GM12878 (cell line): ENCODE measurements at regions not wholly inside any gene's neighbourhood (a gene's known extent, or its start where the extent isn't known, plus 50 kb on each side); places are given as distances from the start of the nearest gene placed in this dataset.

ENCODE experiments used
- ATAC-seq: fragments of 200-7000 bp; cut with Tn5 transposase; 3 replicates; pipeline ENCODE4 v1.9.1; 2020; ENCODE audit warnings: mild to moderate bottlenecking, moderate library complexity
- BruUV-seq: library from RNA; stranded (reverse); fragments of 400-500 nt; replicated peaks from 2 replicates; lab custom pipeline; 2021; lab: Mats Ljungman, UMichigan
- CTCF ChIA-PET: fragments of 300-600 bp; sonication (Branson Sonifier 250); formaldehyde crosslinking; extraction: SDS; loops from one replicate; lab custom pipeline; 2021; ENCODE audit warnings: inconsistent platforms; lab: Yijun Ruan, JAX
- POLR2A ChIA-PET: fragments of 350-600 bp; formaldehyde crosslinking; extraction: SDS; loops from one replicate; lab custom pipeline; 2021; ENCODE audit warnings: inconsistent platforms; lab: Charles Lee
- RAD21 ChIA-PET: fragments of 300-600 bp; sonication (Branson Sonifier 250); formaldehyde crosslinking; loops from one replicate; lab custom pipeline; 2023; ENCODE audit warnings: antibody characterized with exemption; ENCODE audit not compliant: unreplicated experiment; lab: Charles Lee
- SMC1A ChIA-PET: fragments of 300-600 bp; sonication (Branson Sonifier 250); formaldehyde crosslinking; loops from one replicate; lab custom pipeline; 2023; ENCODE audit not compliant: unreplicated experiment, uncharacterized antibody; lab: Charles Lee
- DNase-seq: peaks from one replicate; pipeline ENCODE4 v3.0.0-alpha.2; 2011; ENCODE audit warnings: low read depth, low spot score
- FAIRE-seq: peaks from 3 replicates; lab custom pipeline; 2011; peaks lifted over from hg19 to GRCh38; lab: Jason Lieb, UNC
- H2AFZ ChIP-seq: 2 replicates; pipeline ENCODE4 v1.6.0; 2011; ENCODE audit warnings: low read depth, low read length, control low read depth; ENCODE audit not compliant: control insufficient read depth
- H3K27ac ChIP-seq: 2 replicates; pipeline ENCODE4 v1.5.1; 2011; ENCODE audit warnings: control low read depth; ENCODE audit not compliant: control insufficient read depth, insufficient read depth
- H3K27me3 ChIP-seq, 2 experiments: replicated peaks in 1 of 2; 2 replicates each; pipeline versions ENCODE4 v1.6.0 to v1.6.1; 2011; ENCODE audit warnings: low read length in 1 of 2; ENCODE audit not compliant: control insufficient read depth in 2 of 2, insufficient read depth in 2 of 2
- H3K36me3 ChIP-seq, 2 experiments: 2 replicates each; pipeline ENCODE4 v1.5.1; 2011; ENCODE audit warnings: low read length in 1 of 2; ENCODE audit not compliant: control insufficient read depth in 2 of 2, insufficient read depth in 2 of 2
- H3K4me1 ChIP-seq: 2 replicates; pipeline ENCODE4 v1.6.1; 2011; ENCODE audit warnings: mild to moderate bottlenecking, low read length, moderate library complexity, mixed read lengths; ENCODE audit not compliant: control insufficient read depth, insufficient read depth
- H3K4me2 ChIP-seq: 2 replicates; pipeline ENCODE4 v1.6.0; 2011; ENCODE audit warnings: control low read depth; ENCODE audit not compliant: control insufficient read depth, insufficient read depth
- H3K4me3 ChIP-seq: fragments of 200-600 bp; sonication (generic); 2 replicates; pipeline ENCODE4 v1.5.1; 2016
- H3K79me2 ChIP-seq: 2 replicates; pipeline ENCODE4 v1.6.0; 2011; ENCODE audit warnings: low read length; ENCODE audit not compliant: control insufficient read depth, insufficient read depth
- H3K9ac ChIP-seq: 2 replicates; pipeline ENCODE4 v1.8.0; 2011; ENCODE audit warnings: low read length, control low read depth, mixed read lengths; ENCODE audit not compliant: control insufficient read depth, insufficient read depth
- H3K9me3 ChIP-seq: replicated peaks from 3 replicates; pipeline ENCODE4 v1.5.1; 2011; ENCODE audit warnings: mild to moderate bottlenecking, low read length; ENCODE audit not compliant: control insufficient read depth, insufficient read depth
- H4K20me1 ChIP-seq: 2 replicates; pipeline ENCODE4 v1.6.0; 2011; ENCODE audit not compliant: control insufficient read depth, insufficient read depth
- CBX3 ChIP-seq: fragments of 200-600 bp; sonication (generic); IDR thresholded peaks from 2 replicates; pipeline ENCODE4 v1.6.1; 2016; ENCODE audit warnings: low read depth, borderline replicate concordance
- EP300 ChIP-seq, 2 experiments: fragments of 150-350 bp in 1 of 2; IDR thresholded peaks; 2 replicates each; pipeline ENCODE4 v1.6.1; 2011 to 2012; ENCODE audit warnings: low read depth in 2 of 2, low read length in 2 of 2, borderline replicate concordance in 1 of 2, improper control_type of control experiment in 1 of 2, inconsistent platforms in 1 of 2; ENCODE audit not compliant: control insufficient read depth in 1 of 2
- HCFC1 ChIP-seq: fragments of 150-350 bp; IDR thresholded peaks from 2 replicates; pipeline ENCODE4 v1.6.1; 2014; ENCODE audit warnings: low read length
- MYB ChIP-seq: fragments of 150-350 bp; IDR thresholded peaks from 2 replicates; pipeline ENCODE4 v1.6.1; 2014; ENCODE audit warnings: mild to moderate bottlenecking, low read depth, low read length, borderline replicate concordance
- NBN ChIP-seq: fragments of 450-650 bp; IDR thresholded peaks from 2 replicates; pipeline ENCODE4 v1.6.1; 2016
- RB1 ChIP-seq: fragments of 450-650 bp; formaldehyde crosslinking; IDR thresholded peaks from 2 replicates; pipeline ENCODE4 v1.6.1; 2017; ENCODE audit warnings: mild to moderate bottlenecking, borderline replicate concordance
- SIN3A ChIP-seq: IDR thresholded peaks from 2 replicates; pipeline ENCODE4 v1.6.1; 2012; ENCODE audit warnings: low read depth, low read length, improper control_type of control experiment
- SREBF2 ChIP-seq: IDR thresholded peaks from 2 replicates; pipeline ENCODE4 v1.6.1; 2012; ENCODE audit warnings: mild to moderate bottlenecking, low read length
- ZNF384 ChIP-seq: IDR thresholded peaks from 2 replicates; pipeline ENCODE4 v1.6.1; 2012; ENCODE audit warnings: low read depth, mild to moderate bottlenecking, low read length, improper control_type of control experiment, borderline replicate concordance
- ZZZ3 ChIP-seq: IDR thresholded peaks from 2 replicates; pipeline ENCODE4 v1.6.1; 2011; ENCODE audit warnings: low read depth; ENCODE audit not compliant: control insufficient read depth, insufficient read length
- WGBS: methylation state at CpG from one replicate; pipeline ENCODE4 v1.1.6; 2016; ENCODE audit warnings: low lambda C conversion rate; ENCODE audit not compliant: insufficient replicate concordance, insufficient coverage; ENCODE audit errors: missing lambda C conversion rate; 5-methylcytosine and 5-hydroxymethylcytosine counted together
- in situ Hi-C: fragments of 300-500 bp; cut with MboI; formaldehyde crosslinking; loops from 9 replicates; pipeline ENCODE4 v1.14.3; 2018; ENCODE audit warnings: mixed read lengths
- intact Hi-C: fragments of 100-400 bp; cut with micrococcal nuclease; formaldehyde crosslinking; loops from one replicate; pipeline ENCODE4 v1.14.2; 2022; ENCODE audit not compliant: unreplicated experiment
- TF ChIP-seq, protein P1 (sequence below): fragments of 450-650 bp; IDR thresholded peaks from 2 replicates; pipeline ENCODE4 v1.6.1; 2017; ENCODE audit warnings: borderline replicate concordance
- TF ChIP-seq, protein P2 (sequence below): fragments of 450-650 bp; conservative IDR thresholded peaks from 2 replicates; pipeline ENCODE4 v1.6.1; 2017; ENCODE audit warnings: mild to moderate bottlenecking, moderate library complexity

DNA sequence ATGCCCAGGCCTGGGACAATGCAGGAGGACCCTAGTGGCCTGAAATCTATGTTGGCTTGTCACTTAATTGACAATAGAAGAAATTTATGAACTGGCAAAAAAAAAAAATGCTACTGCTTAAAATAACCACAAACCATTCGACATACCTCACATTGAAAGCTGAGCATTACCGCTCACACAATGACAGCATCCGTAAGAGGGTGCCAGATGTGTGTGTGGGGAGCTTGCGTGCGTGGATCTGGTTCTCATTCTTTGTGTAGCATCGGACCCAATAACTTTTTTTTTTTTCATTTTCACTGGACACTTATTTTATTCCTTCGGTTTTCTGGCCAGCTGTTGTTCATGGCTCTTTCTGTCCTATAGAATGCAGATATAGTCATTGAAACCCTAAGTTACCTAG lies 216.7 kb downstream of the VRK1 start:
- POLR2A ChIA-PET, result no interaction called here
- DNase-seq (no peak), FAIRE-seq (no peak), ATAC-seq (no peak)
- no peaks in the 10 kb centered on the region for H4K20me1 ChIP-seq
- in situ Hi-C loops, result no loop called here
- H3K9me3 ChIP-seq, result no peaks in the 10 kb centered on the region; the same call in 2 of the 3 replicates
- intact Hi-C loops, result no loop called here
- no peaks in the 10 kb centered on the region for H3K27me3 ChIP-seq
- BruUV-seq, result no TSS peak
- CTCF ChIA-PET, result no interaction called here
- no peak overlapping the region for H2AFZ ChIP-seq
- 62% methylated on average over 7 of the region's 7 CpGs for WGBS
- TF ChIP-seq NBN (no peak), SREBF2 (no peak), ZNF384 (no peak), HCFC1 (no peak), EP300 (IDR thresholded peaks at IDR 0.05; ENCODE audit: borderline replicate concordance in 1 of 2, control insufficient read depth in 1 of 2, low read depth in 2 of 2, low read length in 2 of 2) (no peak), SIN3A (no peak), ZZZ3 (no peak), RB1 (no peak), CBX3 (no peak), MYB (no peak)
- TF ChIP-seq, protein P1, sequence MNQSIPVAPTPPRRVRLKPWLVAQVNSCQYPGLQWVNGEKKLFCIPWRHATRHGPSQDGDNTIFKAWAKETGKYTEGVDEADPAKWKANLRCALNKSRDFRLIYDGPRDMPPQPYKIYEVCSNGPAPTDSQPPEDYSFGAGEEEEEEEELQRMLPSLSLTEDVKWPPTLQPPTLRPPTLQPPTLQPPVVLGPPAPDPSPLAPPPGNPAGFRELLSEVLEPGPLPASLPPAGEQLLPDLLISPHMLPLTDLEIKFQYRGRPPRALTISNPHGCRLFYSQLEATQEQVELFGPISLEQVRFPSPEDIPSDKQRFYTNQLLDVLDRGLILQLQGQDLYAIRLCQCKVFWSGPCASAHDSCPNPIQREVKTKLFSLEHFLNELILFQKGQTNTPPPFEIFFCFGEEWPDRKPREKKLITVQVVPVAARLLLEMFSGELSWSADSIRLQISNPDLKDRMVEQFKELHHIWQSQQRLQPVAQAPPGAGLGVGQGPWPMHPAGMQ, result no peak
- TF ChIP-seq, protein P2, sequence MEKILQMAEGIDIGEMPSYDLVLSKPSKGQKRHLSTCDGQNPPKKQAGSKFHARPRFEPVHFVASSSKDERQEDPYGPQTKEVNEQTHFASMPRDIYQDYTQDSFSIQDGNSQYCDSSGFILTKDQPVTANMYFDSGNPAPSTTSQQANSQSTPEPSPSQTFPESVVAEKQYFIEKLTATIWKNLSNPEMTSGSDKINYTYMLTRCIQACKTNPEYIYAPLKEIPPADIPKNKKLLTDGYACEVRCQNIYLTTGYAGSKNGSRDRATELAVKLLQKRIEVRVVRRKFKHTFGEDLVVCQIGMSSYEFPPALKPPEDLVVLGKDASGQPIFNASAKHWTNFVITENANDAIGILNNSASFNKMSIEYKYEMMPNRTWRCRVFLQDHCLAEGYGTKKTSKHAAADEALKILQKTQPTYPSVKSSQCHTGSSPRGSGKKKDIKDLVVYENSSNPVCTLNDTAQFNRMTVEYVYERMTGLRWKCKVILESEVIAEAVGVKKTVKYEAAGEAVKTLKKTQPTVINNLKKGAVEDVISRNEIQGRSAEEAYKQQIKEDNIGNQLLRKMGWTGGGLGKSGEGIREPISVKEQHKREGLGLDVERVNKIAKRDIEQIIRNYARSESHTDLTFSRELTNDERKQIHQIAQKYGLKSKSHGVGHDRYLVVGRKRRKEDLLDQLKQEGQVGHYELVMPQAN, result no peak
- TF ChIP-seq, all 136 proteins: peak for 0
- ChIA-PET RAD21 (no interaction called here), SMC1A (interaction anchor here (1.0 kb wide), 1 partner anchor 225 kb away, joined by 4 read pairs; no protein-coding TSS in a partner anchor)
- no peak overlapping the region for H3K4me3 ChIP-seq
- H3K36me3 ChIP-seq, result no peaks in the 10 kb centered on the region
- no peaks in the 10 kb centered on the region for H3K4me1 ChIP-seq
- no peak overlapping the region for H3K27ac ChIP-seq
- no peak overlapping the region for H3K4me2 ChIP-seq
- no peak overlapping the region for H3K9ac ChIP-seq
- H3K79me2 ChIP-seq, result no peaks in the 10 kb centered on the region
